ENCODE measurements at regions not wholly inside any gene's neighbourhood (a gene's known extent, or its start where the extent isn't known, plus 50 kb on each side); places are given as distances from the start of the nearest gene placed in this dataset.

DNA sequence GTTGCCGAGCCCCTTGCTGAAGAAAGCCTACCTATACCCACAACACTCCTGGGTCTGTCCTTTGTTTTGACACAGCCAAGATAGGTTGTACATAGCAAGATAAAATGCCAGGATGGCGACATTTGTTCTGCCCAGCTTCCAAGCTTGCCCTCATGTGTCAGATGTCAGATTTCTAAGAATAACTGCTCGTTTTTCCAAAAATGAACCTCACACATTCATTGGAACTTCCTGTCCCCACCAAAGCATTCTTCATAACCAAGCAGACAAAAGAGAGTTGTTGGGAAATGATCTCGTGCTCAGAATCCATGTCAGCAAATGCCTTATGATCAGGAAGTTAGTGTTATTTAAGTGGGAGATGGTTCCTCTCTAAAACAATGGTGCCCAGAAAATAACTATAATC is 210.1 kb downstream of the ZNF608 start:
- no peaks in the 10 kb centered on the region for H3K9me3 ChIP-seq (replicated peaks; ENCODE audit: control insufficient read depth, insufficient read depth, low read depth, low read length)
- intact Hi-C loops (cut with micrococcal nuclease): no loop called here
- no peak overlapping the region for H3K4me3 ChIP-seq
- no peaks in the 10 kb centered on the region for H4K20me1 ChIP-seq (replicated peaks; ENCODE audit: control insufficient read depth, insufficient read depth, low read length)
- in situ Hi-C loops (cut with MboI): no loop called here
- H3K9me1 ChIP-seq (ENCODE audit: control insufficient read depth, insufficient read depth, low read length): no peaks in the 10 kb centered on the region
- H3K79me2 ChIP-seq (ENCODE audit: control insufficient read depth, insufficient read depth, low read length): no peaks in the 10 kb centered on the region
- no peak for FAIRE-seq
- TF ChIP-seq CBFA2T2 (conservative IDR thresholded peaks at IDR 0.05) (no peak), DNMT1 (IDR thresholded peaks at IDR 0.05) (no peak), PTTG1 (tag; IDR thresholded peaks at IDR 0.05; ENCODE audit: low read depth) (no peak), ZKSCAN8 (CRISPR knock-in tag; IDR thresholded peaks at IDR 0.05) (no peak), PTRF (tag; IDR thresholded peaks at IDR 0.05) (no peak), FOXP1 (CRISPR knock-in tag; IDR thresholded peaks at IDR 0.05) (no peak), KAT7 (CRISPR knock-in tag; IDR thresholded peaks at IDR 0.05; ENCODE audit: borderline replicate concordance) (no peak), LARP7 (IDR thresholded peaks at IDR 0.05) (no peak), ETV5 (CRISPR knock-in tag; IDR thresholded peaks at IDR 0.05; ENCODE audit: low read depth) (no peak), RBM17 (IDR thresholded peaks at IDR 0.05; ENCODE audit: borderline replicate concordance, low read depth, low read length) (no peak), KAT2B (IDR thresholded peaks at IDR 0.05; ENCODE audit: low read depth, low read length) (no peak), SMARCC2 (IDR thresholded peaks at IDR 0.05; ENCODE audit: low read depth) (no peak)
- TF ChIP-seq, protein P1, sequence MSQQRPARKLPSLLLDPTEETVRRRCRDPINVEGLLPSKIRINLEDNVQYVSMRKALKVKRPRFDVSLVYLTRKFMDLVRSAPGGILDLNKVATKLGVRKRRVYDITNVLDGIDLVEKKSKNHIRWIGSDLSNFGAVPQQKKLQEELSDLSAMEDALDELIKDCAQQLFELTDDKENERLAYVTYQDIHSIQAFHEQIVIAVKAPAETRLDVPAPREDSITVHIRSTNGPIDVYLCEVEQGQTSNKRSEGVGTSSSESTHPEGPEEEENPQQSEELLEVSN (IDR thresholded peaks at IDR 0.05; ENCODE audit: borderline replicate concordance in 1 of 2, extremely low read depth in 1 of 2, insufficient read depth in 1 of 2, insufficient read length in 1 of 2, low read depth in 1 of 2, low read length in 1 of 2, poor library complexity in 1 of 2, severe bottlenecking in 1 of 2): no peak
- TF ChIP-seq, protein P2, sequence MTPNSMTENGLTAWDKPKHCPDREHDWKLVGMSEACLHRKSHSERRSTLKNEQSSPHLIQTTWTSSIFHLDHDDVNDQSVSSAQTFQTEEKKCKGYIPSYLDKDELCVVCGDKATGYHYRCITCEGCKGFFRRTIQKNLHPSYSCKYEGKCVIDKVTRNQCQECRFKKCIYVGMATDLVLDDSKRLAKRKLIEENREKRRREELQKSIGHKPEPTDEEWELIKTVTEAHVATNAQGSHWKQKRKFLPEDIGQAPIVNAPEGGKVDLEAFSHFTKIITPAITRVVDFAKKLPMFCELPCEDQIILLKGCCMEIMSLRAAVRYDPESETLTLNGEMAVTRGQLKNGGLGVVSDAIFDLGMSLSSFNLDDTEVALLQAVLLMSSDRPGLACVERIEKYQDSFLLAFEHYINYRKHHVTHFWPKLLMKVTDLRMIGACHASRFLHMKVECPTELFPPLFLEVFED (CRISPR knock-in tag; conservative IDR thresholded peaks at IDR 0.05): no peak
- TF ChIP-seq, protein P3, sequence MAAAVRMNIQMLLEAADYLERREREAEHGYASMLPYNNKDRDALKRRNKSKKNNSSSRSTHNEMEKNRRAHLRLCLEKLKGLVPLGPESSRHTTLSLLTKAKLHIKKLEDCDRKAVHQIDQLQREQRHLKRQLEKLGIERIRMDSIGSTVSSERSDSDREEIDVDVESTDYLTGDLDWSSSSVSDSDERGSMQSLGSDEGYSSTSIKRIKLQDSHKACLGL (CRISPR knock-in tag; IDR thresholded peaks at IDR 0.05; ENCODE audit: borderline replicate concordance, poor library complexity, severe bottlenecking): no peak
- H3K27me3 ChIP-seq (ENCODE audit: control insufficient read depth in 2 of 2, insufficient read depth in 2 of 2, low read length in 2 of 2): no peaks in the 10 kb centered on the region; a peak in 1 of 5 replicates
- no TSS peak for BruUV-seq (replicated peaks)
- H3K4me1 ChIP-seq (replicated peaks in 1 of 2; ENCODE audit: control insufficient read depth in 2 of 2, insufficient read depth in 2 of 2, low read length in 2 of 2): no peaks in the 10 kb centered on the region
- CTCF ChIA-PET (ENCODE audit: low intra/inter-chr PET ratio): no interaction called here
- POLR2A ChIA-PET: no interaction called here
- no peaks in the 10 kb centered on the region for H3K36me3 ChIP-seq (ENCODE audit: control insufficient read depth, insufficient read depth, low read length)
- H3K9ac ChIP-seq (ENCODE audit: insufficient read depth in 1 of 2, low read depth in 2 of 2, low read length in 2 of 2): no peak overlapping the region
- H3K27ac ChIP-seq (ENCODE audit: extremely low read depth, low read depth, low read length): no peak overlapping the region
- no peak overlapping the region for H3K4me2 ChIP-seq (ENCODE audit: insufficient read depth, low read length)
- no peak for ATAC-seq
- no peak for DNase-seq (ENCODE audit: extremely low read depth in 1 of 4, low spot score in 3 of 4)
- 5% methylated on average over 4 of the region's 4 CpGs for WGBS (ENCODE audit: insufficient coverage, low coverage, missing lambda C conversion rate)
- H2AFZ ChIP-seq (ENCODE audit: low read depth, low read length): peak overlapping the region; percentile 14; the same call in 1 of the 2 replicates

Measured in K562 (cell line).